K562 (cell line): ENCODE measurements at regions not wholly inside any gene's neighbourhood (a gene's known extent, or its start where the extent isn't known, plus 50 kb on each side); places are given as distances from the start of the nearest gene placed in this dataset.

Experiments
- ATAC-seq: fragments of 200-7000 bp; cut with Tn5 transposase; 3 replicates; pipeline ENCODE4 v1.9.1; 2020; ENCODE audit warnings: moderate library complexity
- BruUV-seq: library from RNA; stranded (reverse); fragments of 400-500 nt; replicated peaks from 2 replicates; lab custom pipeline; 2021; lab: Mats Ljungman, UMichigan
- CTCF ChIA-PET: fragments of 300-600 bp; formaldehyde crosslinking; extraction: SDS; loops from one replicate; lab custom pipeline; 2021; ENCODE audit warnings: low intra/inter-chr PET ratio; lab: Yijun Ruan, JAX
- POLR2A ChIA-PET: fragments of 300-600, 350-650 bp; sonication (Branson Sonifier 250); formaldehyde crosslinking; extraction: SDS; loops from one replicate; lab custom pipeline; 2021; ENCODE audit warnings: antibody characterized with exemption, inconsistent platforms; lab: Yijun Ruan, JAX
- DNase-seq, 4 experiments: peaks; one replicate each; pipeline versions ENCODE4 v3.0.0 to v3.0.0-alpha.2; 2011 to 2018; ENCODE audit warnings: low spot score in 3 of 4, mixed read lengths in 3 of 4; ENCODE audit errors: extremely low read depth in 1 of 4
- FAIRE-seq: peaks from 2 replicates; lab custom pipeline; 2011; peaks lifted over from hg19 to GRCh38; lab: Jason Lieb, UNC
- H2AFZ ChIP-seq: 2 replicates; pipeline ENCODE4 v1.6.0; 2011; ENCODE audit warnings: low read depth, low read length, control low read depth, inconsistent platforms
- H3K27ac ChIP-seq: fragments of 200-600 bp; 3 replicates; pipeline ENCODE4 v1.8.0; 2011; ENCODE audit warnings: low read depth, mild to moderate bottlenecking, control low read depth, inconsistent platforms, low read length, moderate library complexity, mixed read lengths; ENCODE audit errors: extremely low read depth
- H3K27me3 ChIP-seq, 2 experiments: fragments of 300-600 bp in 1 of 2; 2 replicates in 1 of 2; 3 replicates in 1 of 2; pipeline versions ENCODE4 v1.6.0 to v1.8.0; 2011; ENCODE audit warnings: inconsistent platforms in 2 of 2, low read length in 2 of 2, mild to moderate bottlenecking in 1 of 2, mixed read lengths in 1 of 2, moderate library complexity in 1 of 2; ENCODE audit not compliant: control insufficient read depth in 2 of 2, insufficient read depth in 2 of 2
- H3K36me3 ChIP-seq: fragments of 300-600 bp; 3 replicates; pipeline ENCODE4 v1.8.0; 2011; ENCODE audit warnings: mild to moderate bottlenecking, low read length, inconsistent platforms; ENCODE audit not compliant: control insufficient read depth, insufficient read depth
- H3K4me1 ChIP-seq, 2 experiments: fragments of 200-600 bp in 1 of 2; replicated peaks in 1 of 2; 2 replicates in 1 of 2; 3 replicates in 1 of 2; pipeline versions ENCODE4 v1.5.1 to v1.8.0; 2011; ENCODE audit warnings: inconsistent platforms in 2 of 2, low read length in 2 of 2, mild to moderate bottlenecking in 1 of 2, mixed read lengths in 1 of 2, moderate library complexity in 1 of 2; ENCODE audit not compliant: control insufficient read depth in 2 of 2, insufficient read depth in 2 of 2
- H3K4me2 ChIP-seq: 2 replicates; pipeline ENCODE4 v1.6.1; 2011; ENCODE audit warnings: low read length, control low read depth, inconsistent platforms, mixed read lengths; ENCODE audit not compliant: insufficient read depth
- H3K4me3 ChIP-seq: fragments of 200-600 bp; sonication (generic), shearing (Covaris generic); 2 replicates; pipeline ENCODE4 v1.5.1; 2016; ENCODE audit warnings: control low read depth, inconsistent platforms
- H3K79me2 ChIP-seq: fragments of 200-600 bp; 3 replicates; pipeline ENCODE4 v1.8.0; 2011; ENCODE audit warnings: low read length, inconsistent platforms; ENCODE audit not compliant: control insufficient read depth, insufficient read depth
- H3K9ac ChIP-seq, 2 experiments: 2 replicates each; pipeline versions ENCODE4 v1.6.0 to v1.6.1; 2011; ENCODE audit warnings: low read depth in 2 of 2, low read length in 2 of 2, control low read depth in 1 of 2, inconsistent platforms in 1 of 2, mild to moderate bottlenecking in 1 of 2, mixed read lengths in 1 of 2; ENCODE audit not compliant: insufficient read depth in 1 of 2
- H3K9me1 ChIP-seq: one replicate; pipeline ENCODE4 v1.6.0; 2011; ENCODE audit warnings: inconsistent platforms, mild to moderate bottlenecking, low read length, moderate library complexity; ENCODE audit not compliant: control insufficient read depth, insufficient read depth
- H3K9me3 ChIP-seq: replicated peaks from 2 replicates; pipeline ENCODE4 v1.5.1; 2011; ENCODE audit warnings: low read depth, low read length, inconsistent platforms; ENCODE audit not compliant: control insufficient read depth, insufficient read depth
- H4K20me1 ChIP-seq: replicated peaks from 2 replicates; pipeline ENCODE4 v1.6.1; 2011; ENCODE audit warnings: low read length, inconsistent platforms, mixed read lengths; ENCODE audit not compliant: control insufficient read depth, insufficient read depth
- ARID2 ChIP-seq: fragments of 450-650 bp; IDR thresholded peaks from 2 replicates; pipeline ENCODE4 v1.6.1; 2017; ENCODE audit warnings: antibody characterized with exemption, mild to moderate bottlenecking
- EP300 ChIP-seq: IDR thresholded peaks from 2 replicates; pipeline ENCODE4 v1.6.1; 2012; ENCODE audit warnings: low read length, improper control_type of control experiment
- GABPA ChIP-seq: fragments of 200-800 bp; sonication (Bioruptor generic); conservative IDR thresholded peaks from 2 replicates; pipeline ENCODE4 v1.6.1; 2016; ENCODE audit warnings: low read depth, missing genetic modification characterization, missing compliant biosample characterization
- MIER1 ChIP-seq: fragments of 450-650 bp; IDR thresholded peaks from 2 replicates; pipeline ENCODE4 v1.6.1; 2016; ENCODE audit warnings: antibody characterized with exemption, mild to moderate bottlenecking, low read depth
- RAD21 ChIP-seq, 2 experiments: fragments of 250-450 bp in 1 of 2; fragments of 450-650 bp in 1 of 2; sonication (Bioruptor Pico) in 1 of 2; formaldehyde crosslinking in 1 of 2; IDR thresholded peaks in 1 of 2; conservative IDR thresholded peaks in 1 of 2; 2 replicates each; pipeline versions ENCODE4 v1.4.0 to v1.8.0; 2020 to 2022; ENCODE audit warnings: mild to moderate bottlenecking in 2 of 2, moderate library complexity in 1 of 2
- SPI1 ChIP-seq: IDR thresholded peaks from 2 replicates; pipeline ENCODE4 v1.6.1; 2011; ENCODE audit warnings: low read depth, low read length, control low read depth, borderline replicate concordance
- WGBS: fragments of 100-300 bp; shearing (Covaris generic); methylation state at CpG from one replicate; pipeline ENCODE4 v1.1.6; 2016; ENCODE audit warnings: low coverage, mixed read lengths; ENCODE audit not compliant: insufficient coverage; ENCODE audit errors: missing lambda C conversion rate; 5-methylcytosine and 5-hydroxymethylcytosine counted together
- in situ Hi-C: fragments of 300-500 bp; cut with MboI; formaldehyde crosslinking; loops from 4 replicates; pipeline ENCODE4 v1.15.0; 2018; ENCODE audit warnings: inconsistent platforms, mixed read lengths
- intact Hi-C: fragments of 100-400 bp; cut with micrococcal nuclease; formaldehyde crosslinking; loops from 2 replicates; pipeline ENCODE4 v1.14.2; 2022

GRCh38 chr4:117971403-117971802 is 62.9 kb upstream of the NDST3 start:
- H3K4me1 ChIP-seq = no peaks in the 10 kb centered on the region
- in situ Hi-C loops (no loop called here), intact Hi-C loops (no loop called here)
- H3K27ac ChIP-seq = no peak overlapping the region
- H3K36me3 ChIP-seq = no peaks in the 10 kb centered on the region
- no peak overlapping the region for H3K4me2 ChIP-seq
- BruUV-seq = no TSS peak
- WGBS = 10% methylated on average over 2 of the region's 2 CpGs
- FAIRE-seq (no peak), DNase-seq (no peak), ATAC-seq (no peak)
- no peaks in the 10 kb centered on the region for H3K9me1 ChIP-seq
- no peaks in the 10 kb centered on the region for H3K27me3 ChIP-seq
- no peak for TF ChIP-seq ARID2
- TF ChIP-seq RAD21 (CRISPR knock-in tag; conservative IDR thresholded peaks at IDR 0.05 in 1 of 2, IDR thresholded peaks at IDR 0.05 in 1 of 2) = no peak
- no peak for TF ChIP-seq SPI1
- no peak overlapping the region for H2AFZ ChIP-seq
- no peaks in the 10 kb centered on the region for H3K79me2 ChIP-seq
- CTCF ChIA-PET = no interaction called here
- no peak overlapping the region for H3K9ac ChIP-seq
- no peak overlapping the region for H3K4me3 ChIP-seq
- no peaks in the 10 kb centered on the region for H3K9me3 ChIP-seq
- POLR2A ChIA-PET = no interaction called here
- H4K20me1 ChIP-seq = no peaks in the 10 kb centered on the region

GRCh38 chr4:117983541-117984365 is 50.5 kb upstream of the NDST3 start:
- no peak overlapping the region for H2AFZ ChIP-seq
- H3K4me2 ChIP-seq = no peak overlapping the region
- intact Hi-C loops = no loop called here
- no peak for DNase-seq
- no peaks in the 10 kb centered on the region for H3K79me2 ChIP-seq
- H3K4me1 ChIP-seq = no peaks in the 10 kb centered on the region
- no TSS peak for BruUV-seq
- no peak overlapping the region for H3K27ac ChIP-seq
- TF ChIP-seq GABPA (tag) (peak; percentile 57), EP300 (no peak), MIER1 (no peak)
- ATAC-seq = no peak
- no peaks in the 10 kb centered on the region for H3K9me3 ChIP-seq
- no peaks in the 10 kb centered on the region for H4K20me1 ChIP-seq
- H3K9ac ChIP-seq = no peak overlapping the region
- no peaks in the 10 kb centered on the region for H3K9me1 ChIP-seq
- no peak overlapping the region for H3K4me3 ChIP-seq
- ChIA-PET CTCF (no interaction called here), POLR2A (no interaction called here)
- H3K36me3 ChIP-seq = no peaks in the 10 kb centered on the region
- 3% methylated on average over 5 of the region's 5 CpGs for WGBS
- FAIRE-seq = no peak
- no peaks in the 10 kb centered on the region for H3K27me3 ChIP-seq
- in situ Hi-C loops = no loop called here
